Endodermal cell (in vitro differentiated cells): ENCODE measurements at regions not wholly inside any gene's neighbourhood (a gene's known extent, or its start where the extent isn't known, plus 50 kb on each side); places are given as distances from the start of the nearest gene placed in this dataset.

Experiments used
- DNase-seq: peaks from one replicate; pipeline ENCODE4 v3.0.0-alpha.2; 2017
- H3K27ac ChIP-seq: 2 replicates; pipeline ENCODE4 v1.5.1; 2013; ENCODE audit warnings: mild to moderate bottlenecking, low read depth, low read length, moderate library complexity
- H3K27me3 ChIP-seq: 2 replicates; pipeline ENCODE4 v1.6.1; 2013; ENCODE audit warnings: mild to moderate bottlenecking, low read length, moderate library complexity; ENCODE audit not compliant: insufficient read depth, control insufficient read depth, poor library complexity, severe bottlenecking
- H3K36me3 ChIP-seq: 2 replicates; pipeline ENCODE4 v1.7.0; 2013; ENCODE audit warnings: mild to moderate bottlenecking, low read length, moderate library complexity; ENCODE audit not compliant: control insufficient read depth, insufficient read depth
- H3K4me1 ChIP-seq: one replicate; pipeline ENCODE4 v1.7.0; 2013; ENCODE audit warnings: low read length; ENCODE audit not compliant: control insufficient read depth, insufficient read depth
- H3K4me3 ChIP-seq: 2 replicates; pipeline ENCODE4 v1.5.1; 2013; ENCODE audit warnings: mild to moderate bottlenecking, low read length, moderate library complexity
- H3K9ac ChIP-seq: 2 replicates; pipeline ENCODE4 v1.6.1; 2013; ENCODE audit warnings: mild to moderate bottlenecking, low read length, moderate library complexity; ENCODE audit not compliant: poor library complexity, severe bottlenecking; ENCODE audit errors: extremely low read depth
- H3K9me3 ChIP-seq: 2 replicates; pipeline ENCODE4 v1.6.1; 2013; ENCODE audit warnings: mild to moderate bottlenecking, low read length, moderate library complexity; ENCODE audit not compliant: control insufficient read depth
- H3K27ac Mint-ChIP-seq: 2 replicates; pipeline ENCODE4 v1.8.0; 2020; ENCODE audit warnings: mixed read lengths
- H3K27me3 Mint-ChIP-seq: 2 replicates; pipeline ENCODE4 v1.8.0; 2021; ENCODE audit warnings: mild to moderate bottlenecking, mixed read lengths; ENCODE audit not compliant: insufficient read depth
- H3K36me3 Mint-ChIP-seq: 2 replicates; pipeline ENCODE4 v1.8.0; 2020; ENCODE audit warnings: low read depth, mixed read lengths
- H3K4me1 Mint-ChIP-seq: 2 replicates; pipeline ENCODE4 v1.8.0; 2020; ENCODE audit warnings: mixed read lengths
- H3K4me3 Mint-ChIP-seq: 2 replicates; pipeline ENCODE4 v1.8.0; 2020; ENCODE audit warnings: mild to moderate bottlenecking, moderate library complexity, mixed read lengths
- H3K9me3 Mint-ChIP-seq: 2 replicates; pipeline ENCODE4 v1.8.0; 2020; ENCODE audit warnings: mild to moderate bottlenecking, mixed read lengths
- WGBS, 2 experiments: methylation state at CpG; one replicate each; pipeline versions ENCODE4 v1.1.5 to v1.1.7; 2013; ENCODE audit warnings: missing lambda C conversion rate in 2 of 2, mixed read lengths in 1 of 2; ENCODE audit not compliant: insufficient coverage in 1 of 2, insufficient read length in 1 of 2; 5-methylcytosine and 5-hydroxymethylcytosine counted together
- TF ChIP-seq, protein P1 (sequence below): fragments of 200-600 bp; sonication (generic); conservative IDR thresholded peaks from 2 replicates; pipeline ENCODE4 v1.5.0; 2021; ENCODE audit warnings: antibody characterized with exemption, mild to moderate bottlenecking

DNA sequence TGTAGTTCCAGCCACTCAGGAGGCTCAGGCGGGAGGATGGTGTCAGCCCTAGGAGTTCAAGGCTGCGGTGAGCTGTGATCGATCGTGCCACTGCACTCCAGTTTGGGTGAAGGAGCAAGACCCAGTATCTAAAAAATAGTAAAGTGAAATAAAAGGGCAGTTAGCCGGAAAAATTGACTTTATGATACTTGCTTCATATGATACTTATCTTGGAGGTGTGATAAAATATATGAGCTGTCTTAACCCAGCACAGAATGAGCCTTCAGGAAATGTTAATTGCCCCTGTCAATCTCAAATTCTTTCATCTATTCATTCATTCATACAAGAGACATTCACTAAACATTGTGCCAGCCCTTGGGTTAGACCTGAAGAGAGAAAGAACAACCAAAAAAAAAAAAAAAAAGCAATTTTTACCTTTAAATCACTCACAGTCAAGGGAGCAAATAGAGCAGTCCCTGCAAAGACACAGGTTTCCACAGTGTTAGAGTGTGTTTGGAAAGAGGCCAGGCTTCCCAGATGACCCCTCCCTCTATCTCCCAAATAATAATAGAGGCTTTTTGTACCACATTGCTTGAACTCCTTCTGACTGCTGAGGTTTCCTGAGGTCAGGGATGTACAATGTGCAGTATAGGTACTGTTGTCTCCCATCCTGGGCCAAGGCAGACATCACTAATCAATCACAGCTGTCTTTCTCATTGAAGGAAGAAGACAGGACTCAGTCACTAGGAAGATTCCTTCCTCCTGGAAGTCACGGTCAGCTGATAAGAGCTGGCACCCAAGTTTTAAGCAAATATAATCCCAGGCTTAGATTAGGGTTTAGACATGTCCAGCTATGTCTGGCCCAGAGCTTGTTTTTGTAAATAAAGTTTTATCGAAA is 454.6 kb downstream of the MIAT start:
- H3K27me3 ChIP-seq: peaks cover 5% of the 10 kb centered on the region
- H3K27ac ChIP-seq: no peak overlapping the region
- no peaks in the 10 kb centered on the region for H3K9me3 ChIP-seq
- peaks cover 26% of the 10 kb centered on the region for H3K27me3 Mint-ChIP-seq
- DNase-seq: no peak
- WGBS, 2 experiments: 60 to 71% methylated on average over 4 to 6 of the region's 7 CpGs
- no peaks in the 10 kb centered on the region for H3K9me3 Mint-ChIP-seq
- no peak overlapping the region for H3K4me3 Mint-ChIP-seq
- H3K4me1 ChIP-seq: peaks cover 15% of the 10 kb centered on the region
- no peak overlapping the region for H3K4me3 ChIP-seq
- H3K36me3 Mint-ChIP-seq: no peaks in the 10 kb centered on the region
- TF ChIP-seq, protein P1, sequence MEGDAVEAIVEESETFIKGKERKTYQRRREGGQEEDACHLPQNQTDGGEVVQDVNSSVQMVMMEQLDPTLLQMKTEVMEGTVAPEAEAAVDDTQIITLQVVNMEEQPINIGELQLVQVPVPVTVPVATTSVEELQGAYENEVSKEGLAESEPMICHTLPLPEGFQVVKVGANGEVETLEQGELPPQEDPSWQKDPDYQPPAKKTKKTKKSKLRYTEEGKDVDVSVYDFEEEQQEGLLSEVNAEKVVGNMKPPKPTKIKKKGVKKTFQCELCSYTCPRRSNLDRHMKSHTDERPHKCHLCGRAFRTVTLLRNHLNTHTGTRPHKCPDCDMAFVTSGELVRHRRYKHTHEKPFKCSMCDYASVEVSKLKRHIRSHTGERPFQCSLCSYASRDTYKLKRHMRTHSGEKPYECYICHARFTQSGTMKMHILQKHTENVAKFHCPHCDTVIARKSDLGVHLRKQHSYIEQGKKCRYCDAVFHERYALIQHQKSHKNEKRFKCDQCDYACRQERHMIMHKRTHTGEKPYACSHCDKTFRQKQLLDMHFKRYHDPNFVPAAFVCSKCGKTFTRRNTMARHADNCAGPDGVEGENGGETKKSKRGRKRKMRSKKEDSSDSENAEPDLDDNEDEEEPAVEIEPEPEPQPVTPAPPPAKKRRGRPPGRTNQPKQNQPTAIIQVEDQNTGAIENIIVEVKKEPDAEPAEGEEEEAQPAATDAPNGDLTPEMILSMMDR: no peak
- no peak overlapping the region for H3K27ac Mint-ChIP-seq
- H3K36me3 ChIP-seq: no peaks in the 10 kb centered on the region
- H3K9ac ChIP-seq: no peak overlapping the region
- peaks cover 34% of the 10 kb centered on the region for H3K4me1 Mint-ChIP-seq

- H3K27me3 Mint-ChIP-seq: peaks cover 27% of the 10 kb centered on the region
- peaks cover 12% of the 10 kb centered on the region for H3K4me1 ChIP-seq
- no peak overlapping the region for H3K4me3 Mint-ChIP-seq
- H3K4me1 Mint-ChIP-seq: peaks cover 27% of the 10 kb centered on the region
- H3K36me3 Mint-ChIP-seq: no peaks in the 10 kb centered on the region
- H3K4me3 ChIP-seq: no peak overlapping the region
- H3K27ac ChIP-seq: no peak overlapping the region
- no peak for DNase-seq
- TF ChIP-seq, protein P1: no peak
- H3K9me3 Mint-ChIP-seq: no peaks in the 10 kb centered on the region
- H3K27ac Mint-ChIP-seq: no peak overlapping the region
- WGBS, 2 experiments: 78 to 81% methylated on average over 3 to 4 of the region's 4 CpGs
- no peak overlapping the region for H3K9ac ChIP-seq
- H3K9me3 ChIP-seq: no peaks in the 10 kb centered on the region
- no peaks in the 10 kb centered on the region for H3K36me3 ChIP-seq
- no peaks in the 10 kb centered on the region for H3K27me3 ChIP-seq
Measured at GRCh38 chr22:27113211-27113635, 455.8 kb downstream of the MIAT start.

GRCh38 chr22:27113641-27114040 is 456.3 kb downstream of the MIAT start:
- Mint-ChIP-seq H3K4me3 (no peak overlapping the region), H3K27ac (no peak overlapping the region), H3K27me3 (peaks cover 26% of the 10 kb centered on the region), H3K36me3 (no peaks in the 10 kb centered on the region), H3K9me3 (no peaks in the 10 kb centered on the region), H3K4me1 (peaks cover 23% of the 10 kb centered on the region)
- H3K4me3 ChIP-seq: no peak overlapping the region
- H3K27ac ChIP-seq: no peak overlapping the region
- DNase-seq: no peak
- H3K9ac ChIP-seq: no peak overlapping the region
- TF ChIP-seq, protein P1: no peak
- no peaks in the 10 kb centered on the region for H3K27me3 ChIP-seq
- no peaks in the 10 kb centered on the region for H3K9me3 ChIP-seq
- peaks cover 10% of the 10 kb centered on the region for H3K4me1 ChIP-seq
- no peaks in the 10 kb centered on the region for H3K36me3 ChIP-seq
